HepG2 (cell line): ENCODE measurements at regions not wholly inside any gene's neighbourhood (a gene's known extent, or its start where the extent isn't known, plus 50 kb on each side); places are given as distances from the start of the nearest gene placed in this dataset.

Experiments used
- SKI ChIP-seq: fragments of 450-650 bp; IDR thresholded peaks from one replicate; pipeline ENCODE4 v1.6.1; 2018; ENCODE audit warnings: mild to moderate bottlenecking; ENCODE audit not compliant: partially characterized antibody
- TF ChIP-seq, protein P1 (sequence below): sonication (generic); formaldehyde crosslinking; IDR thresholded peaks from 2 replicates; pipeline ENCODE4 v1.5.0; 2020; ENCODE audit warnings: mild to moderate bottlenecking, missing genetic modification reagents, borderline replicate concordance
- TF ChIP-seq, protein P2 (sequence below): sonication (generic); formaldehyde crosslinking; IDR thresholded peaks from 2 replicates; pipeline ENCODE4 v1.4.0; 2020; ENCODE audit warnings: mild to moderate bottlenecking, missing genetic modification reagents
- TF ChIP-seq, protein P3 (sequence below): sonication (generic); formaldehyde crosslinking; IDR thresholded peaks from 2 replicates; pipeline ENCODE4 v1.8.1; 2022; ENCODE audit warnings: low read depth, mild to moderate bottlenecking, missing genetic modification reagents

DNA sequence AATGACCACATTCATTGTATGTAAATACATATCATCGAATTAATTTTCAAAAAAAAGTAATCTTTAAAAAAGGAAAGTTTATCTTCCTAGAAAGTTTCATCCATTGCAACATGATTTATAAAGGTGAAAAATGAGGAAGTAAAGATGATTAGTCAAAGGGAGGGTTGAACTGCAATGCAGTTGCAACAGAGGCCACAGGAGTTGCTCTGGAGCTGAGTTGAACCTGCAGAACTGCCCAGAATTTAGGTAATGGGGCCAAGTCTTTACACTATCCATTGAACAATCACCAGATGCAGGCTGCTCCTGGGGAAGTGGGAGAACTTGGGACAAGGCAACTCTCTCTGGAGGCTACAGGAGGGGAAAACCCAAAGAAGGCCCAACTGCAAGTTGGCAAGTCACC lies 390.7 kb downstream of the METTL4 start (continued):
- TF ChIP-seq, protein P1, sequence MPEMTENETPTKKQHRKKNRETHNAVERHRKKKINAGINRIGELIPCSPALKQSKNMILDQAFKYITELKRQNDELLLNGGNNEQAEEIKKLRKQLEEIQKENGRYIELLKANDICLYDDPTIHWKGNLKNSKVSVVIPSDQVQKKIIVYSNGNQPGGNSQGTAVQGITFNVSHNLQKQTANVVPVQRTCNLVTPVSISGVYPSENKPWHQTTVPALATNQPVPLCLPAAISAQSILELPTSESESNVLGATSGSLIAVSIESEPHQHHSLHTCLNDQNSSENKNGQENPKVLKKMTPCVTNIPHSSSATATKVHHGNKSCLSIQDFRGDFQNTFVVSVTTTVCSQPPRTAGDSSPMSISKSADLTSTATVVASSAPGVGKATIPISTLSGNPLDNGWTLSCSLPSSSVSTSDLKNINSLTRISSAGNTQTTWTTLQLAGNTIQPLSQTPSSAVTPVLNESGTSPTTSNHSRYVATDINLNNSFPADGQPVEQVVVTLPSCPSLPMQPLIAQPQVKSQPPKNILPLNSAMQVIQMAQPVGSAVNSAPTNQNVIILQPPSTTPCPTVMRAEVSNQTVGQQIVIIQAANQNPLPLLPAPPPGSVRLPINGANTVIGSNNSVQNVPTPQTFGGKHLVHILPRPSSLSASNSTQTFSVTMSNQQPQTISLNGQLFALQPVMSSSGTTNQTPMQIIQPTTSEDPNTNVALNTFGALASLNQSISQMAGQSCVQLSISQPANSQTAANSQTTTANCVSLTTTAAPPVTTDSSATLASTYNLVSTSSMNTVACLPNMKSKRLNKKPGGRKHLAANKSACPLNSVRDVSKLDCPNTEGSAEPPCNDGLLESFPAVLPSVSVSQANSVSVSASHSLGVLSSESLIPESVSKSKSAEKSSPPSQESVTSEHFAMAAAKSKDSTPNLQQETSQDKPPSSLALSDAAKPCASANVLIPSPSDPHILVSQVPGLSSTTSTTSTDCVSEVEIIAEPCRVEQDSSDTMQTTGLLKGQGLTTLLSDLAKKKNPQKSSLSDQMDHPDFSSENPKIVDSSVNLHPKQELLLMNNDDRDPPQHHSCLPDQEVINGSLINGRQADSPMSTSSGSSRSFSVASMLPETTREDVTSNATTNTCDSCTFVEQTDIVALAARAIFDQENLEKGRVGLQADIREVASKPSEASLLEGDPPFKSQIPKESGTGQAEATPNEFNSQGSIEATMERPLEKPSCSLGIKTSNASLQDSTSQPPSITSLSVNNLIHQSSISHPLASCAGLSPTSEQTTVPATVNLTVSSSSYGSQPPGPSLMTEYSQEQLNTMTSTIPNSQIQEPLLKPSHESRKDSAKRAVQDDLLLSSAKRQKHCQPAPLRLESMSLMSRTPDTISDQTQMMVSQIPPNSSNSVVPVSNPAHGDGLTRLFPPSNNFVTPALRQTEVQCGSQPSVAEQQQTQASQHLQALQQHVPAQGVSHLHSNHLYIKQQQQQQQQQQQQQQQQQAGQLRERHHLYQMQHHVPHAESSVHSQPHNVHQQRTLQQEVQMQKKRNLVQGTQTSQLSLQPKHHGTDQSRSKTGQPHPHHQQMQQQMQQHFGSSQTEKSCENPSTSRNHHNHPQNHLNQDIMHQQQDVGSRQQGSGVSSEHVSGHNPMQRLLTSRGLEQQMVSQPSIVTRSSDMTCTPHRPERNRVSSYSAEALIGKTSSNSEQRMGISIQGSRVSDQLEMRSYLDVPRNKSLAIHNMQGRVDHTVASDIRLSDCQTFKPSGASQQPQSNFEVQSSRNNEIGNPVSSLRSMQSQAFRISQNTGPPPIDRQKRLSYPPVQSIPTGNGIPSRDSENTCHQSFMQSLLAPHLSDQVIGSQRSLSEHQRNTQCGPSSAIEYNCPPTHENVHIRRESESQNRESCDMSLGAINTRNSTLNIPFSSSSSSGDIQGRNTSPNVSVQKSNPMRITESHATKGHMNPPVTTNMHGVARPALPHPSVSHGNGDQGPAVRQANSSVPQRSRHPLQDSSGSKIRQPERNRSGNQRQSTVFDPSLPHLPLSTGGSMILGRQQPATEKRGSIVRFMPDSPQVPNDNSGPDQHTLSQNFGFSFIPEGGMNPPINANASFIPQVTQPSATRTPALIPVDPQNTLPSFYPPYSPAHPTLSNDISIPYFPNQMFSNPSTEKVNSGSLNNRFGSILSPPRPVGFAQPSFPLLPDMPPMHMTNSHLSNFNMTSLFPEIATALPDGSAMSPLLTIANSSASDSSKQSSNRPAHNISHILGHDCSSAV (CRISPR knock-in tag), result no peak
- TF ChIP-seq SKI, result no peak
- TF ChIP-seq, protein P2, sequence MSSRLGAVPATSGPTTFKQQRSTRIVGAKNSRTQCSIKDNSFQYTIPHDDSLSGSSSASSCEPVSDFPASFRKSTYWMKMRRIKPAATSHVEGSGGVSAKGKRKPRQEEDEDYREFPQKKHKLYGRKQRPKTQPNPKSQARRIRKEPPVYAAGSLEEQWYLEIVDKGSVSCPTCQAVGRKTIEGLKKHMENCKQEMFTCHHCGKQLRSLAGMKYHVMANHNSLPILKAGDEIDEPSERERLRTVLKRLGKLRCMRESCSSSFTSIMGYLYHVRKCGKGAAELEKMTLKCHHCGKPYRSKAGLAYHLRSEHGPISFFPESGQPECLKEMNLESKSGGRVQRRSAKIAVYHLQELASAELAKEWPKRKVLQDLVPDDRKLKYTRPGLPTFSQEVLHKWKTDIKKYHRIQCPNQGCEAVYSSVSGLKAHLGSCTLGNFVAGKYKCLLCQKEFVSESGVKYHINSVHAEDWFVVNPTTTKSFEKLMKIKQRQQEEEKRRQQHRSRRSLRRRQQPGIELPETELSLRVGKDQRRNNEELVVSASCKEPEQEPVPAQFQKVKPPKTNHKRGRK (CRISPR knock-in tag), result no peak
- TF ChIP-seq, protein P3, sequence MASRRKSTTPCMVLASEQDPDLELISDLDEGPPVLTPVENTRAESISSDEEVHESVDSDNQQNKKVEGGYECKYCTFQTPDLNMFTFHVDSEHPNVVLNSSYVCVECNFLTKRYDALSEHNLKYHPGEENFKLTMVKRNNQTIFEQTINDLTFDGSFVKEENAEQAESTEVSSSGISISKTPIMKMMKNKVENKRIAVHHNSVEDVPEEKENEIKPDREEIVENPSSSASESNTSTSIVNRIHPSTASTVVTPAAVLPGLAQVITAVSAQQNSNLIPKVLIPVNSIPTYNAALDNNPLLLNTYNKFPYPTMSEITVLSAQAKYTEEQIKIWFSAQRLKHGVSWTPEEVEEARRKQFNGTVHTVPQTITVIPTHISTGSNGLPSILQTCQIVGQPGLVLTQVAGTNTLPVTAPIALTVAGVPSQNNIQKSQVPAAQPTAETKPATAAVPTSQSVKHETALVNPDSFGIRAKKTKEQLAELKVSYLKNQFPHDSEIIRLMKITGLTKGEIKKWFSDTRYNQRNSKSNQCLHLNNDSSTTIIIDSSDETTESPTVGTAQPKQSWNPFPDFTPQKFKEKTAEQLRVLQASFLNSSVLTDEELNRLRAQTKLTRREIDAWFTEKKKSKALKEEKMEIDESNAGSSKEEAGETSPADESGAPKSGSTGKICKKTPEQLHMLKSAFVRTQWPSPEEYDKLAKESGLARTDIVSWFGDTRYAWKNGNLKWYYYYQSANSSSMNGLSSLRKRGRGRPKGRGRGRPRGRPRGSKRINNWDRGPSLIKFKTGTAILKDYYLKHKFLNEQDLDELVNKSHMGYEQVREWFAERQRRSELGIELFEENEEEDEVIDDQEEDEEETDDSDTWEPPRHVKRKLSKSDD, result no peak
- TF ChIP-seq, all 625 proteins: peak for 0
